NCI-H446 treated with DMSO at 0.1 percent for 48 hours (cell line): ENCODE measurements at regions not wholly inside any gene's neighbourhood (a gene's known extent, or its start where the extent isn't known, plus 50 kb on each side); places are given as distances from the start of the nearest gene placed in this dataset.
"Not testable (repeated sequence)": the region's sequence is repeated elsewhere in the genome, so short reads cannot be mapped to it uniquely, and the experiment has no call there.

Experiments used
- DNase-seq: peaks from one replicate; lab custom pipeline; 2025; lab: John Stamatoyannopoulos, UW

DNA sequence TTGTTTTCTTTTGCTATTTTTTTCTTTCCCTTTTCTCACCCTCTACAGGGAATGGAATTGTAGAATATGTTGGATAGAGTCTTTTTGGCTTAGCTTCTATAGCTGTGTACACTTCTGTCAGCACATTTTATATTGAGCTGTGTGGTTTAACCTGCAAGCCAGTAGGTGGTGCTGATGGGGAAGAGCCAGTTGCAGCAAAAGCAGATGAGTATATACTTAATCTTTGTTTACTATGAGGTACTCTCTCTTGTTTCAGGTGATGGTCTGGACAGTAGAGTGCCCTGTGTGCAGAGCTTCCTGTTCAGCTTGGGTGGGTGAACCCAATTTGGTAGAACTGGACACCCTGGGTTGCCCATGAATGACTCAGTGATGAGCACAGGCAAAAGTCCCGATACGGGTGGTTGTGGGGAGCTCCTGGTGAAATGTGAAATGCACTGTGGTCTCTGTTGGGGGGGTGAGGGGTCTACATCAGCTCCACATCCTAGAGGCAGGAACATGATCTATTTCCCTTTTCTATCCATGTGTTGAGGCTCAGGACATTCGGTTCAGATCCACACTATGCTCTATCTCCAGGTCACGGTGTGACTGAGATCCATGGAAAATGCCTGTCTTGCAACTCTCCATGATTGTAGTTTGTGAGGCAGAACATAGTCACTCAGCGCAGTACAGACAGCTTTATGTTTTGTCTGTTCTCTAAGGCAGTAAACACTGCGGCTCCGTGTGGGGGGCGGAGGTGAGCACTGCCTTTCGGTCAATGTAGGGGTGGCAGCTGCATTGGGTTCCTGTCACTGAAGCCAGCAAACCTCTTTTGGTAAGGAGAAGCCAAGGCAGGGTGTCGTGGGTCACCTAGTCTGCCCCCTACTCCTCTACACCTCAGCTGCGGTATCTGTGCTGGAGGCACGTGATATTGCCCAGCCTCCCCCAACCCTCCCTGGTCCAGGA, 353.2 kb downstream of the PRR16 start:
- no peak for DNase-seq

- DNase-seq: no peak
These were observed 354.0 kb downstream of the PRR16 start for GRCh38 chr5:120818128-120818527.

GRCh38 chr5:120823328-120823727, 359.2 kb downstream of the PRR16 start:
- DNase-seq: no peak

- not testable (repeated sequence) for DNase-seq
These were observed 367.5 kb downstream of the PRR16 start for GRCh38 chr5:120831646-120832045.

DNA sequence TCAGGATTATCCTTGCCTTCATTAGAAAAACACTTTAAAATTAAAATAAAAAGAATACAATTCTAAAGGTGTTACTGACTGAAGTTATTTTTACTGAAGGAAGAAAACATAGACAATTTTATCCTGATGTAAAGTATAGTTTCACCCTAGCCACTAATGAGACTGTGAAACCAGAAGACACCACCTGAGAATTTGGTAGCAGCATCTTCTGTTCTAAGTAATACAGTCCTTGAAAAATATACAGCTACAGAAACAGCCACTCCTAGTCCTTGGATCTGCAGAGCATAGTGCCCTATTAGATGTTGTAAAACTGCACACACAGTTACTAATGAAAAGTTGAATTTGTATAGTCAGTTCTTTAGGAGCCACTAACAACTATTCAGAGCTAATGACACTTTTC, 377.7 kb downstream of the PRR16 start:
- DNase-seq: no peak

GRCh38 chr5:120843390-120843980, 379.4 kb downstream of the PRR16 start:
- DNase-seq: no peak

- no peak for DNase-seq
These were observed 384.8 kb downstream of the PRR16 start for GRCh38 chr5:120848883-120849282.

GRCh38 chr5:120852222-120852860, 388.2 kb downstream of the PRR16 start:
- no peak for DNase-seq

- DNase-seq: no peak
These were observed 402.9 kb downstream of the PRR16 start for GRCh38 chr5:120866997-120867396.

DNA sequence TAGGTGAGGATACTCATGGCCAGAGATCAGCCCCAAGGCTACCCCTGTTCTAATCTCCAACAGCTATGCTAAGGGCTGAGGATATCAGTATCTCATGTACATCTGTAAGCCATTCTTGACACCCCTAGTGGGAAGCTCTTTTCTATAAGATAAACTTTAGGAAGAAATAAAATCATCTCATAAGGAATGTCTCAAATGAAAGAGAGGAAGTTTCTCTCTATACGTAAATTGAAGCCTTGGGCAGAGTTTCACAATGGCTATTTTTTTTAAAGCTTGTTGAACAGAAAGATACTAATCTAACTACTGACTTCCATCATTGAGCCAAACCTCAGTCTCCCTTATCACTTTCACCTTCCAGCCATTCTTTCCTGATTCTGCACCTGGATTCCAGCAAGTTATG, 405.7 kb downstream of the PRR16 start:
- no peak for DNase-seq

GRCh38 chr5:120872297-120872696, 408.2 kb downstream of the PRR16 start:
- no peak for DNase-seq

GRCh38 chr5:120873083-120873482, 409.0 kb downstream of the PRR16 start:
- DNase-seq: no peak

GRCh38 chr5:120874081-120874862, 410.2 kb downstream of the PRR16 start:
- DNase-seq: no peak

GRCh38 chr5:120882038-120882775, 418.1 kb downstream of the PRR16 start:
- DNase-seq: no peak

DNA sequence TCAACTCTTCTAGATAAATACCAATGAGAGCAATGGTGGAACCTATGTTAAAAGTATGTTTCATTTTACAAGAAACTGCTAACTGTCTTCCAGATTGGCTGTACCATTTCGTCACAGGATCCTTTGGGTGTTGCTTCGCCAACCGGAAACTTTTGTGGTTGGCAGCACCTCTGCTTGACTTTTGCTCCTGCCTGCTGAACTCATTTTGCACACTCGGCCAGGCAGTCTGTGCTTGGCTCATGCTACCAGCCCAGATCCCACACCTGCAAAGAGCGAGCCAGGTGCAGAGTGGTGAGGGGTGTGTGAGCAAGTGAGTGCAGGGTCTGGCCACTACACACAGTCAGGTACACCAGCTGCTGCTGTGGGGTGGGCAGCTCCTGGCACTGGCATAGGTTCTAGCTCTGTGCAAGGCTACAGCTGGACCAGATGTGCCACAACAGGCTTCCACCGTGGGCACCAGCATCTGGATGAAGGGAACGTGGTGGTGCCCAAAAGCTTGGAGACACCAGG, 422.3 kb downstream of the PRR16 start:
- DNase-seq: no peak

DNA sequence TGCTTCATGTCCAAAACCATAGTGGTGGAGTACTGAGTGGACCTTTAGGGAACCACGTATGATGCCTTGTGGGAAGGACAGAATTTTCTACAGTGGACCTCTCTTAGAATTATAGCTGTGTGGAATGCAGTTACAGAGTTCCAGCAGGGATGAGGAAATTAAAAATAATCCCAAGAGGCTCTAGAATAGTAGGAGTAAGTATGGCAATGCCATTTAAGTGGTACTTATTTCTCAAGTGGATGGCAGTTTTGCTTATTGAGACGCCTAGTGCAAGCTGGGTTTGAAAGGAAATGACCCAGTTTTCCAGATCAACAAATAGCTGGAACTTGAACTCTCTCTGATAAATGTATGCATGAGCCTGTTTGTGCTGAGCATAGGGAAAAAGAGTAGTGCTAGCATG, 431.6 kb downstream of the PRR16 start:
- DNase-seq: no peak

DNA sequence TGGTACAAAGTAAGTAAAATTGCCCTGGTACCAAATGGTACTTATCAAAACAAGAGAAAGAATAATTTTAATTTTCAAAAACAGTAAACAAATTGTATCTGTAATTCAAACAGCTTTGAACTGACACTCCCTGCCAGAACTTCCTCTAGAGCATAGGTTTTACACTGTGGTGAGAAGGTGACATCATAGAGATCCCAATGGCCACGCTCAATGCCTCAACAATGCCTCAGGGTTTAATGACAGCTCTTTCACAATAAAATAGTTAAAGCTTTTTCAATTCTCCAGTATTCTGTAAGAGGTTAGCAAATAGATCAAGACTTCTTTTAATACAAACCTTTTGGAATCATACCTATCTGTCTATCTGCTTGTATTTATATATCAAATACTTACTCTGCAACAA, 437.1 kb downstream of the PRR16 start:
- no peak for DNase-seq

- no peak for DNase-seq
These were observed 443.9 kb downstream of the PRR16 start for GRCh38 chr5:120907953-120908352.

DNA sequence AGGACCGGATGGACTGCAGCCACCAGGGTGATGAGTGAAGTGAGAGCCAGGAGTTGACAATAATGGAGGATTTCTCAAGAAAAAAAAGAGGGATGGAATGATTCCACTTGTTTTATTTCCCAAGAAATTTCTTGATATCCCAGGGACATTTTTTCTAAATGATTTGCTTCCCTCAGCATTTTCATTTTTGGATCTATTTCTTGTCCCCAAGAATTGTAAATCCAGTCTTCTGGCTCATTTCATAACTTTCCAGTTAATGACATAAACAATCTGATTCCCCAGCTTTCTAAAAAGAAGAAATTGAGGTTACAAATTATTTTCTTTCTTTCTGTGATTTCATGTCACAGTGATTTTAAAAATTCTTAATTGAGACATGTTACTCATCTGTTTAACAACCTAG, 446.5 kb downstream of the PRR16 start:
- no peak for DNase-seq

DNA sequence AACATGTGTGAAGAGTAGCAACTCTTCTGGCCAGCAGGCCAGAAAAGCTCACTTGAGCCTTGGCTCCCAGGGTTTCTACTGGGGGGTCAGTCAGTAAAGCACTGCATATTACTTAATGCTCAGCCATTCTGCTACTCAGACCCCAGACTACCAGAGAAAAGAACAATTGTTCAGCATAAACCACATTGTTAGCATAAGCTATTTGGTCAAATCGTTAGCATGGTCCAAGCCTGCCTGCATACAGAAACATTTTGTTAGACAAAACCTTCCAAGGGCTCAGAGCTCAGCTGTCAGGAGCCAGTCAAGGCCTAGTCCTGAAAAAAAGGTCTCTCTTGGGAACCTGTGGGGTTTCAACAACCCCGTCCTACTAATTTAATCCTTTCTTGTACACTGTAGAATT, 449.3 kb downstream of the PRR16 start:
- no peak for DNase-seq

DNA sequence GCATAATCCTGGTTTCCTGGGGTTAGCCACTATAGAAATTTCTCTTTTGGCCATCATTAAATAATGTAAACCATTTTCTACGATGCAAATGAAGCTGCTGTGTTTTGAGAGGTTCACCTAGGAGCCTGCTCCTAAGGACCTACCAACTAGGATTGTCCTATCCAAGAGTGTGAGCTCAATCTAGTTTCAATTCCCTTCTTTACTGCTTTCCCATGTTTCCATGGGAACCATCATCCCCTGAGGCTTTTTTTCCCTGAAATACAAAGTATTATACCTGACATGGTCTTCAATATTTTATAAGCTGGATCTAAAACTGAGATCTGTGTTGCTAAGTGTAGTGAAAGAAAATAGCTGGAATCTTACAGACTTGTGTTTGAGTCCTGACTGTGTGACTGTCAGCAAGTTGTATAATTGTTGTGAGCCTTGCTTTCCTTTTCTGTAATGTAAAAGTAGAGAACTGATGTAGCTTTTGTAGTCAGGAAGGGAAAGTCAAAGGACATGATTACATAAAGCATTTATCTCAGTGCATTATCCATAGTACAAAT, 453.2 kb downstream of the PRR16 start:
- no peak for DNase-seq
